Ovary (tissue), 7 donors: ENCODE measurements at regions not wholly inside any gene's neighbourhood (a gene's known extent, or its start where the extent isn't known, plus 50 kb on each side); places are given as distances from the start of the nearest gene placed in this dataset.

Experiments used
- DNase-seq, 5 donors: peaks; one replicate each; pipeline ENCODE4 v3.0.0-alpha.2; 2019 to 2020
- H3K27ac ChIP-seq, 2 donors: fragments of 200-600 bp; one replicate each; pipeline versions ENCODE4 v1.5.1 to v1.8.0; 2019 to 2022
- H3K27me3 ChIP-seq: fragments of 200-600 bp; one replicate; pipeline ENCODE4 v1.8.0; 2022
- H3K36me3 ChIP-seq: fragments of 200-600 bp; sonication (generic); one replicate; pipeline ENCODE4 v1.5.1; 2019
- H3K4me1 ChIP-seq: one replicate; pipeline ENCODE4 v1.8.1; 2013; ENCODE audit warnings: mild to moderate bottlenecking, moderate library complexity; ENCODE audit not compliant: insufficient read depth
- H3K4me3 ChIP-seq: fragments of 200-600 bp; sonication (generic); one replicate; pipeline ENCODE4 v1.5.1; 2017
- H3K9me3 ChIP-seq, 2 donors: fragments of 200-600 bp in 1 of 2; sonication (generic) in 1 of 2; one replicate each; pipeline versions ENCODE4 v1.5.1 to v1.8.1; 2013 to 2019; ENCODE audit warnings: mild to moderate bottlenecking in 1 of 2, moderate library complexity in 1 of 2
- EP300 ChIP-seq: sonication (generic); formaldehyde crosslinking; IDR thresholded peaks from one replicate; pipeline ENCODE4 v1.6.1; 2017; ENCODE audit warnings: antibody characterized with exemption
- POLR2A ChIP-seq: fragments of 450-650 bp; IDR thresholded peaks from one replicate; pipeline ENCODE4 v1.6.1; 2017; ENCODE audit warnings: antibody characterized with exemption, mild to moderate bottlenecking, moderate library complexity
- WGBS, 3 donors: extraction: QIAGEN DNeasy Blood & Tissue Kit in 1 of 3; methylation state at CpG; one replicate each; pipeline versions ENCODE4 v1.1.5 to v1.1.7; 2013 to 2017; 5-methylcytosine and 5-hydroxymethylcytosine counted together
- intact Hi-C, 4 donors: fragments of 100-400 bp; cut with DNase I; formaldehyde crosslinking; loops; one replicate each; pipeline versions ENCODE4 v1.11.0 to v1.15.1; 2022 to 2023
- TF ChIP-seq, protein P1 (sequence below), 3 donors: fragments of 450-650 bp in 2 of 3; fragments of 200-600 bp in 1 of 3; IDR thresholded peaks; one replicate each; pipeline versions ENCODE4 v1.5.1 to v1.8.0; 2016 to 2022; ENCODE audit warnings: antibody characterized with exemption in 3 of 3, mild to moderate bottlenecking in 1 of 3
- donor health status: DM: no; HTN: no; CAD: no; lungs with moderate emphysema.
- donor health status: DM: no; HTN: no; CAD: no.
- donor health status: Bipolar disorder and iron deficiency.
- donor health status: DM: no; HTN: no; CAD: no.
- donor health status: DM: yes; HTN: yes; CAD: no.

DNA sequence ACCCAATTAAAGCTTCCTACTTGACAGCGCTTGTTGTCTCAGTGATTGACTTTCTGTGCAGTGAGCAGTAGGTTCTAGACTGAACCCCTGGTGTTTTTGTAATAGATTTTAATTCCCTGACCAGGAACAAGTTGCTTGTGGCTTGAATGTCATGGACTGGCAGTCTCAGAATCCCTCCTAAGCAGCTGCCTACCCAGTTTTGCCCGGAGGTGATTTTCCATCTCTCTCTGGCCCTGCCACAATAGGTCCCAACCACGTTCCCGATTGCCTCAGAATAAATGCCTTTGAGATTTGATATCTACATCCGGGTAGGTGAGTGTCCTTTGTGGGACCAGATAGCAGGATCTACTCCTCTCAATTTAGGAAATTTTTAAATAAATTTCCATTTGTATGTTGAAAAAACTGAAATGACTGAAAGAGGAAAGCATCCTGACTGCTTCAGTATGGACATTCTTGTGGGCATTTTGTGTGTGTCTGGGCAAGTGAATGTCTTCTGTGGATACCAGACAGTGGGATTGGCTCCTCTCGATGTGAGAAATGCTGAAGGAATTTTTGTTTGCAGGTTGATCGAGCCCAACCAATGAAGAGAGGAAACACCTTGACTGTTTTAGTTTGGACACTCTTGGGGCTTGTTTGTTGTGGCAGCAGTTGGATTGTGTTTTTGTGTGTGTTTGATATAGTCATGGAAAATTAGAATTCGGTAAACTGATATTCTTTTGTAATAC lies 1607.4 kb downstream of the C4orf33 start:
- Histone ChIP-seq H3K27me3 (no peaks in the 10 kb centered on the region), H3K4me1 (no peaks in the 10 kb centered on the region), H3K36me3 (no peaks in the 10 kb centered on the region), H3K4me3 (no peak overlapping the region), H3K27ac (no peak overlapping the region), H3K9me3 (no peaks in the 10 kb centered on the region)
- no peak for DNase-seq
- intact Hi-C loops: no loop called here
- no peak for TF ChIP-seq EP300
- TF ChIP-seq, protein P1, sequence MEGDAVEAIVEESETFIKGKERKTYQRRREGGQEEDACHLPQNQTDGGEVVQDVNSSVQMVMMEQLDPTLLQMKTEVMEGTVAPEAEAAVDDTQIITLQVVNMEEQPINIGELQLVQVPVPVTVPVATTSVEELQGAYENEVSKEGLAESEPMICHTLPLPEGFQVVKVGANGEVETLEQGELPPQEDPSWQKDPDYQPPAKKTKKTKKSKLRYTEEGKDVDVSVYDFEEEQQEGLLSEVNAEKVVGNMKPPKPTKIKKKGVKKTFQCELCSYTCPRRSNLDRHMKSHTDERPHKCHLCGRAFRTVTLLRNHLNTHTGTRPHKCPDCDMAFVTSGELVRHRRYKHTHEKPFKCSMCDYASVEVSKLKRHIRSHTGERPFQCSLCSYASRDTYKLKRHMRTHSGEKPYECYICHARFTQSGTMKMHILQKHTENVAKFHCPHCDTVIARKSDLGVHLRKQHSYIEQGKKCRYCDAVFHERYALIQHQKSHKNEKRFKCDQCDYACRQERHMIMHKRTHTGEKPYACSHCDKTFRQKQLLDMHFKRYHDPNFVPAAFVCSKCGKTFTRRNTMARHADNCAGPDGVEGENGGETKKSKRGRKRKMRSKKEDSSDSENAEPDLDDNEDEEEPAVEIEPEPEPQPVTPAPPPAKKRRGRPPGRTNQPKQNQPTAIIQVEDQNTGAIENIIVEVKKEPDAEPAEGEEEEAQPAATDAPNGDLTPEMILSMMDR (IDR thresholded peaks at IDR 0.05): no peak
- TF ChIP-seq POLR2A: no peak
- WGBS, 3 donors: 85 to 87% (median 86%) methylated on average over 8 of the region's 8 CpGs

- Histone ChIP-seq H3K9me3 (no peaks in the 10 kb centered on the region), H3K27me3 (no peaks in the 10 kb centered on the region), H3K36me3 (no peaks in the 10 kb centered on the region), H3K27ac (no peak overlapping the region), H3K4me3 (no peak overlapping the region), H3K4me1 (no peaks in the 10 kb centered on the region)
- intact Hi-C loops: no loop called here
- no peak for DNase-seq
- TF ChIP-seq, protein P1 (IDR thresholded peaks at IDR 0.05): no peak
- no peak for TF ChIP-seq EP300
These were observed 1609.1 kb downstream of the C4orf33 start for GRCh38 chr4:130705023-130705422.

GRCh38 chr4:130712038-130712437 lies 1616.1 kb downstream of the C4orf33 start:
- H3K36me3 ChIP-seq: no peaks in the 10 kb centered on the region
- no peaks in the 10 kb centered on the region for H3K4me1 ChIP-seq
- no peak for DNase-seq
- H3K9me3 ChIP-seq: no peaks in the 10 kb centered on the region
- H3K27me3 ChIP-seq: no peaks in the 10 kb centered on the region
- TF ChIP-seq EP300: no peak
- TF ChIP-seq POLR2A: no peak
- TF ChIP-seq, protein P1 (IDR thresholded peaks at IDR 0.05): no peak
- no peak overlapping the region for H3K4me3 ChIP-seq
- 14 to 53% (median 27%) methylated on average over 1 of the region's 1 CpG for WGBS, 3 donors
- no peak overlapping the region for H3K27ac ChIP-seq
- intact Hi-C loops: no loop called here

GRCh38 chr4:130714006-130714405 lies 1618.1 kb downstream of the C4orf33 start:
- WGBS, 3 donors: 15 to 56% (median 21%) methylated on average over 1 of the region's 1 CpG

More at GRCh38 chr4:130714006-130714405, 1618.1 kb downstream of the C4orf33 start:
- no peaks in the 10 kb centered on the region for H3K36me3 ChIP-seq
- DNase-seq: no peak
- H3K4me3 ChIP-seq: no peak overlapping the region
- H3K27me3 ChIP-seq: no peaks in the 10 kb centered on the region
- no peaks in the 10 kb centered on the region for H3K4me1 ChIP-seq
- H3K27ac ChIP-seq: no peak overlapping the region
- no peak for TF ChIP-seq POLR2A
- no peak for TF ChIP-seq EP300
- TF ChIP-seq, protein P1 (IDR thresholded peaks at IDR 0.05): no peak
- intact Hi-C loops: no loop called here
- no peaks in the 10 kb centered on the region for H3K9me3 ChIP-seq
